ENCODE measurements at regions not wholly inside any gene's neighbourhood (a gene's known extent, or its start where the extent isn't known, plus 50 kb on each side); places are given as distances from the start of the nearest gene placed in this dataset.

DNA sequence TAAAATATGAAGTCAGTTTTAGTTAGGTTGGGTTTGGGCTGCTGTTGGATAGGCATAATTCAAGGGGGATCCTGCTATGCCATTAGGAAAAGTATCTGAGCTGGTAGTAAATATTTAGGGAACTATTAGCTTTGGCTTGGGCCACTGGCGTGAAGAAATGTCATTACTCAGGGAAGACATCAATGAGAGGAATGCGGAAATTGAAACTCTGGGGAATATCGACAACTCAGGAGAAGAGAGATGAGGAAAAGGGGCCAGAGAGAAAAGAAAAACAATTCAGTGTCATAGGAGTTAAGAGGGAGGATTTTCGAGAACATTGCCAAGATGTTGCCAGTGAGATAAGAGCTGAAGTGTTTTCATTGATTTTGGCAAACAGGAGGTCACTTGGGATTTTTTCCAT, 149.7 kb upstream of the PARD3B start:
- TF ChIP-seq EZH2 (IDR thresholded peaks at IDR 0.05; ENCODE audit: low read length, missing control alignments), result no peak
- no peak for TF ChIP-seq CTCF (conservative IDR thresholded peaks at IDR 0.05 in 1 of 2, IDR thresholded peaks at IDR 0.05 in 1 of 2; ENCODE audit: low read depth in 1 of 2, low read length in 2 of 2)
